ENCODE measurements at regions not wholly inside any gene's neighbourhood (a gene's known extent, or its start where the extent isn't known, plus 50 kb on each side); places are given as distances from the start of the nearest gene placed in this dataset.

GRCh38 chr9:21684831-21685362, 117.5 kb upstream of the MTAP start:
- DNase-seq (ENCODE audit: low read depth in 1 of 2, low spot score in 1 of 2), result peak in 1 of 2 donors; percentile 64
- Histone ChIP-seq H3K27ac (no peak overlapping the region), H3K9me3 (ENCODE audit: low read depth) (no peaks in the 10 kb centered on the region), H3K4me3 (no peak overlapping the region), H3K4me1 (ENCODE audit: low read depth) (no peaks in the 10 kb centered on the region), H3K27me3 (no peaks in the 10 kb centered on the region), H3K36me3 (no peaks in the 10 kb centered on the region)
- no peak for TF ChIP-seq CTCF (IDR thresholded peaks at IDR 0.05; ENCODE audit: low read depth, low read length)

GRCh38 chr9:21685502-21685901, 116.9 kb upstream of the MTAP start:
- no peak for TF ChIP-seq CTCF (IDR thresholded peaks at IDR 0.05; ENCODE audit: low read depth, low read length)
- no peaks in the 10 kb centered on the region for H3K4me1 ChIP-seq (ENCODE audit: low read depth)
- H3K27me3 ChIP-seq, result no peaks in the 10 kb centered on the region
- H3K27ac ChIP-seq, result no peak overlapping the region
- no peaks in the 10 kb centered on the region for H3K9me3 ChIP-seq (ENCODE audit: low read depth)
- H3K4me3 ChIP-seq, result no peak overlapping the region
- DNase-seq (ENCODE audit: low read depth in 1 of 2, low spot score in 1 of 2), result no peak
- H3K36me3 ChIP-seq, result no peaks in the 10 kb centered on the region

GRCh38 chr9:21686738-21687137, 115.7 kb upstream of the MTAP start:
- no peaks in the 10 kb centered on the region for H3K9me3 ChIP-seq (ENCODE audit: low read depth)
- H3K4me3 ChIP-seq, result no peak overlapping the region
- H3K27ac ChIP-seq, result no peak overlapping the region
- H3K4me1 ChIP-seq (ENCODE audit: low read depth), result no peaks in the 10 kb centered on the region
- no peak for DNase-seq (ENCODE audit: low read depth in 1 of 2, low spot score in 1 of 2)
- H3K36me3 ChIP-seq, result no peaks in the 10 kb centered on the region
- peaks cover 9% of the 10 kb centered on the region for H3K27me3 ChIP-seq
- no peak for TF ChIP-seq CTCF (IDR thresholded peaks at IDR 0.05; ENCODE audit: low read depth, low read length)

- H3K9me3 ChIP-seq (ENCODE audit: low read depth), result no peaks in the 10 kb centered on the region
- no peaks in the 10 kb centered on the region for H3K4me1 ChIP-seq (ENCODE audit: low read depth)
- H3K36me3 ChIP-seq, result no peaks in the 10 kb centered on the region
- DNase-seq (ENCODE audit: low read depth in 1 of 2, low spot score in 1 of 2), result no peak
- TF ChIP-seq CTCF (IDR thresholded peaks at IDR 0.05; ENCODE audit: low read depth, low read length), result no peak
- peaks cover 9% of the 10 kb centered on the region for H3K27me3 ChIP-seq
- H3K4me3 ChIP-seq, result no peak overlapping the region
- H3K27ac ChIP-seq, result no peak overlapping the region
Observed at GRCh38 chr9:21687351-21687750, 115.1 kb upstream of the MTAP start.

- H3K4me1 ChIP-seq (ENCODE audit: low read depth), result no peaks in the 10 kb centered on the region
- no peak for TF ChIP-seq CTCF (IDR thresholded peaks at IDR 0.05; ENCODE audit: low read depth, low read length)
- H3K27me3 ChIP-seq, result peaks cover 13% of the 10 kb centered on the region
- peak in 1 of 2 donors; percentile 82 for DNase-seq (ENCODE audit: low read depth in 1 of 2, low spot score in 1 of 2)
- H3K9me3 ChIP-seq (ENCODE audit: low read depth), result no peaks in the 10 kb centered on the region
- H3K36me3 ChIP-seq, result no peaks in the 10 kb centered on the region
- no peak overlapping the region for H3K4me3 ChIP-seq
- no peak overlapping the region for H3K27ac ChIP-seq
Observed at GRCh38 chr9:21688108-21689102, 114.0 kb upstream of the MTAP start.
